GM19397 (cell line): ENCODE measurements at regions not wholly inside any gene's neighbourhood (a gene's known extent, or its start where the extent isn't known, plus 50 kb on each side); places are given as distances from the start of the nearest gene placed in this dataset.
"Not testable (repeated sequence)": the region's sequence is repeated elsewhere in the genome, so short reads cannot be mapped to it uniquely, and the experiment has no call there.

Source experiments
- ATAC-seq: cut with Tn5 transposase; IDR thresholded peaks from one replicate; pipeline ENCODE4 v1.9.1; 2021; ENCODE audit warnings: mild to moderate bottlenecking, moderate library complexity; ENCODE audit not compliant: unreplicated experiment

DNA sequence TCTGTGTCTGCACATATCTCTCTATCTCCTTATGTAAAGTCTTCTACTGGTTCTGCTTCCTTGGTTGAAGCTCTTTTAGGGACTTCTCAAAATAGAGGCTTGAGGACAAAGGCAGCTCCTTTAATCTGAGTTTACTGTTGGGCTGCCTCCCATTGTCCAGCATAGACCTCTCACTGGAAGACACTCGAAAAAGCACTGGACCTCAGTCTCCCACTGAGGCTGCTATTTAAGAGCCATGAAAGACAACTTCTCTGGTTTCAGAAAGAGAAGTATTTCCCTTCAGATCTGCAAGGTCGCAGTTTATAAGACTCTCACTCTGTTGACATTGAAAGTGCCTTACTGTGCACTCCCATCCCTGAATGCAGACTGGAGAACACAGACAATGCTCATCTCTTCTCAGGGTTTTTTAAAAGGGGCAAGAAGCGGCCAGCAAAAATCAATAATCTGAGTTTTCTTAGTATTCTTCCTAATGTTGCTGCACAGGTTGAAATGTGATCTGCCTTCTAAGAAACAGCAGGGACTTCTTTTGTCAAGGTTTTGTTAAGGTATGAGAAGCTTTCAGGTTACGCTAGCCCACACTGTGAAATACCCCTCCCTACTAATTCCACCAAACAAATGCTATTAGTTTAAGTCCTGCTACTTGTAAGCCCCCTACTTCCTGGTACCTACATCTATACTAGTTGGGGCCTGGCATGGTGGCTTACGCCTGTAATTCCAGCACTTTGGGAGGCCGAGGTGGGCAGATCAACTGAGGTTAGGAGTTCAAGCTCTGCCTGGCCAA is 450.0 kb upstream of the SLC10A2 start:
- no peak for ATAC-seq

DNA sequence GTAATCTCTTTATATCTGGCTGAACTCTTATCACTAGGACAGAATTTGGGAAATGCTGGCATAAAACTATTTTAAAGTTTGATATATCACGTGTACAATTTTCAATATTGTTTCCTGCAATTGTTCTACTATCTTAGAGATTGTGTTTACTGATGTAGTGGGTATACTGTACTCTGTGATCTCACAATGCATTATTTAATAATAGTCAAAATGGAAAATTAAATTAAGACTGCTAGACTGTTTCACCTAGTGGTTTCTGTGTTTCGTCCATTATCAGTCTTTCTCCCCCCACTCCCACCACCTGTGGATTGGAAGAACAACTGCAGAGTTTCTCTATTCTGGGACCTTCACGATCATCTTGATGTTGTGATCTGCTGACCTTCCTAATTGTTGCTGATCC is 449.2 kb upstream of the SLC10A2 start:
- ATAC-seq = no peak

DNA sequence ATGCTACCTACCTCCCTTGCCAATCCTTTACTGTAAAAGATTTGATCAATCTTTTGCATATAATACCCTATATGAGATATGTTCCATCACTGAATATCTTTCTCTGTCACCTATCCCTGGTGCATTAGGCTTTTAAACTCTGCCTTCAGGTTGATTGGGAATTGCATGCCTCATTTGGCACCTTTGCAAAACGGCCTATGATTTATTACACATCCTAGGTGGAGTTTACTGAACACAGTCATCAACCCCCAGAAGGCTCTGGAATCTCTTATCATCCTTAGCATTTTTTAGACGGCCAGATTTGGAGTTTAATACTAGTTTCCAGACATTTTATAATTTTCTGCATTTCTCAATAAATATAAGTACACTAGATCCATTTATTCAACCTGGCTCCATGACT is 448.4 kb upstream of the SLC10A2 start:
- no peak for ATAC-seq

DNA sequence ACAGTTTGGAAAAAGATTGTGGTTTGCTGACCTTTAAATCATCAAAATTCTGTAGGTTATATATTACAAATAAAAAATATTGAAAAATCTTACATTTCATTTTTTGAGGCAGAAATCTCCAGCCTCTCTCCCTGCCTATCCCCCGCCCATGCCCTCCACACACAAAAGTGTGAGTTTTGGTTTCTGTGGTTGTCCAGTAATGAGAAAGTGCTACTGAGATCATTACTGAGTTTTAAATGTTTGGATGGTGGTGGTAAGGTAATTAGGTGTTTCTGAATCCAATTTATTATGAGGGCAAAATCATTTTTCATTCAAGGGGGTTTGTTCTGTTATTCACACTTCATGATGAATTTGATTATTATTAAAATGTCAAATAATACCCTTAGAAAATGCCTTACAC is 448.0 kb upstream of the SLC10A2 start:
- ATAC-seq = no peak

DNA sequence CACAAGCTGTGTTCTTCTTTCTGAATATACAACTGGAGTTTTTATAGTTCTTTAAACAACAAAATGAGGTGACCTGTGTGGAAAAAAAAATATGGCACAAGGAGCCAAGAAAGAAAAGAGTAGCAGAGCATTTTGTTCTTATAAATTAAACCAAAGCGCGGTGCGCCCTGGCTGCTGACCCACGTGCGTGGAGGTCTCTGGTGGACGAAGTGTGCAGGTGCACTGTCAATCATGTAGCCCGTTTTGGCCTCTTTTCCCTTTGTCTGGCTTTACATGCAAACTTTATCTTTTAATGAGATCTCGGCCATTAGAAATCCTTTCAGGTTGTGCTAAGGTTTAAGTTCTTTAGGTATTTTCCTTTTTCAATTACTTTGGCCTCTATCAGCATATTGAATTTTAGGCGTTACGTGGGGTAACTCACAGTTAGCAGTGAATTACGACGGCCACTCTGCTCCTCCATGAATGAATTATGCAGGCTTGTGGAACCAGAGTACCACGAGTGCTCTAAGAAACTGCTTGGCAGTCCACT is 443.9 kb upstream of the SLC10A2 start:
- no peak for ATAC-seq

DNA sequence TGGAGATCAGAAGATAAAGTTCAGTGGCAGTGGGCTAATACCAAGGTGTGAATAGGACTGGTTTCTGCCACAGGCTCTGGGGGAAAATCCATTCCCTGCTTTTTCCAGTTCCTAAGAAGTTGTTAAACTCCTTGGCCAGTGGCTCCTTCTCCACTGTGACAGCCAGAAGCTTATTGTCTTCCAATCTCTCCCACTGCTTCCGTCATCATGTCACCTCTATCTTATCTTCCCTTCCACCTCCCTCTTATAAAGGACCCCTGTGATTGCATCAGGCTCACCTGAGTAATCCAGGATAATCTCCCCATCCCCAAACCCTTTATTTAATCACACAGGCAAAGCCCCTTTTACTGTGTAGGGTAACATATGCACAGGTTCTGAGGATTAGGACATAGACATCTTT is 431.2 kb upstream of the SLC10A2 start:
- no peak for ATAC-seq

DNA sequence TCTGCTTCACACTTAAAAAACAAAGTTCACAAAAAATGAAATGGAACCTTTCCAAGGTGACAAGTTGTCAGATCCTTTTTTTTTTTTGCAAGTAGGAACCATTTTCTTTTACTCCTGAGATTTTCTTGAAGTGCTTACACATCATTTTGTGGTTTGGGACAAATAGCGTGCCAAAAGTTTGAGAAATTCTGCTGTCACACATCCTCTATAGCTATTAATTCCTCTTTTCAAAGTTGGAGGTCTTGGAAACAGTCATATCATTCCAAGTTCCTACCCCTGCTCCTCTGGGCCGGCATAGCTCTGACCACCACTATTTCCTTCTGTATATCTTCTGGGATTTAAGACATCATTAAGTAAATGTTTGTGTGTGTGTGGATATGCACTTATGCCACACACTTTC is 421.6 kb upstream of the SLC10A2 start:
- no peak for ATAC-seq

DNA sequence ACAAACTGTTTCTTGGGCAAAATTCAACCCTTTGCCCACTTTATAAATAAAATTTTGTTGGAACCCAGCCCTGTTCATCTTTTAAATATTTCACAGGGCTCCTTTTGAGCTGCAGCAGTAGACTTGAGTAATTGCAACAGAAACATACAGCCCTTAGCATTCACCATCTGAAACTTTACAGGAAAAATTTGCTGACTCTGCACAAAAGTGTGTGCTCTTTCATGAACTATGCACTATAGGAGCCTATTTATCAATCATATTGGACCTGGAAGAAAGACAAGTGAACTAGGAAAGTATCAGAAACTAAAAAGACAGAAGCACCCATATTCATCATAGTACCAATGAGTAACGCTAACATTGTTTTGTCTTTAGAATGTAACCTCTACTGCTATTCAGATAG is 406.9 kb upstream of the SLC10A2 start:
- ATAC-seq = no peak

DNA sequence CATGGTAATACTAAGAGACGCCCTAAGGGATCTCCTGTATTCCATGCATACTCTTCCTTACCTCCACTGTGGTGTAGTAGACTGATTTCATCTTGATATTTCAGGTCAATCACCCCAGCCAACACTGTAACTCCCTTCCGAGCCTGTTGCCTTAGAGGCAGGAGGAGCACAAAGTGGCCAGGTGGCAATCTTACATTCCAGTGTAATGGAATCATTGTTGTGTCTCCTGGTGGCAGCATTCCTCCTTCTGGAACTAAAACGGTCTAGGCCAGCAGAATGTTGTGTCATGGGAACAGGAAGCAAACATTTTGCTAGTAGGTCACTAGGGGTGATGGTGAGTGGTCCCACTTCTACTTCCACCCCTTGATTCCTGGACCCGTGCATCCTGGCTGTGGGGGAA is 405.7 kb upstream of the SLC10A2 start:
- ATAC-seq = no peak

DNA sequence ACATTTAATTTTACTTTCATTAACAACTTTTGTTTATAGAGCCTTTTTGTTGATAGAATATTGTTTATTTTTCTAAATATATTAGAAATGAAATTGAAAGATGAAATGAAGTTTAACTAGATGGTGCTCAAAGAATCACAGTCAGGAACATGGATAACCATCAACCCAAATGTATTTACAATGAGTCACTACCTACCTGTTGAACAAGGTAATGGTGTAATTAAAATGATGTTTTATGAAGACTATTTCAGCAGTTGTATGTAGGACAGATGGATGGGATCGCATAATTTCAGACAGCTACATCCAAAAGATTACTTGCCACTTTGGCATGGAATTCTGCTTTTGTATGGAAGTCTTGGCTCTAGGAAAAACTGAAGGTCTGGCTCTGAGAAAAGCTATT is 403.6 kb upstream of the SLC10A2 start:
- ATAC-seq = no peak

DNA sequence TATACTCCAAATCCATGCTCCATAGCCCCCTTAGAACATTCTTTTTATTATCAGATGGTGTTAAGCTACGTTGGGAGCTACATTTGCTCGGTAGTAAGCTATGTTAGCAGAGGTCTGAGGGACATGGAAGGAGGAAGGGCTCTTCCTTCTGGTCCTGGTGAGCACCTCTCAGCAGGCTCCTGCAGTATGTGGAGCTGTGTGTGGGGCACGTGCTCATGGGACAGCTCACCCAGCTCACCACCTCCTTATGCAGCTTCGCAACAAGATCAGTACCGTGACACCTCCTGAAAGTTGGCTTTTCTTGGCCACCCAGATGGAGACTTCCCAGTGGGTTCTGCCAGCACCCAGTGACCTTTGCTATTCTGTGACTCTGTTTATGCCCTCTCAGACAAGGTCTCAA is 400.5 kb upstream of the SLC10A2 start:
- no peak for ATAC-seq

DNA sequence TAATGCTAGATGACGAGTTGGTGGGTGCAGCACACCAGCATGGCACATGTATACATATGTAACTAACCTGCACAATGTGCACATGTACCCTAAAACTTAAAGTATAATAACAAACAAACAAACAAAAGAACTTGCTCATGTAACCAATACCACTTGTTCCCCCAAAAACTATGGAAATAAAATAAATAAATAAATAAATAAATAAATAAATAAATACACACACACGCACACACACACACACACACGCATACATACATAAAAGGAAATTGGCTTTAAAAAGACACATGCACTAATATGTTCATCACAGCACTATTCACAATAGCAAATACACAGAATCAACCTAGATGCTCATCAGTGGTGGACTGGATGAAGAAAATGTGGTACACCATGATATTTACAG is 394.0 kb upstream of the SLC10A2 start:
- not testable (repeated sequence) for ATAC-seq

DNA sequence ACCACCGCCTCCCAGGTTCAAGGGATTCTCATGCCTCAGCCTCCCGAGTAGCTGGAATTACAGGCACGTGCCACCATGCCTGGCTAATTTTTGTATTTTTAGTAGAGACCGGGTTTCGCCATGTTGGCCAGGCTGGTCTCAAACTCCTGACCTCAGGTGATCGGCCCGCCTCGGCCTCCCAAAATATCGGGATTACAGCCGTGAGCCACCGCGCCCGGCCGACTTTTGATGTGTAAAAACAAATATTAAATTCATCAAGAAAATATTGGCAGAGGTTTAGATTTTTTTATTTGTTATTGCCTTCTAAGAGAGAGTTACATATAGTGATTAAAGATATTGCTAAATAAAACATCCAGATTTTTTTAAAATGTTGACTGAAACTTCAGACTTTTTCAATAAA is 390.8 kb upstream of the SLC10A2 start:
- ATAC-seq = not testable (repeated sequence)

DNA sequence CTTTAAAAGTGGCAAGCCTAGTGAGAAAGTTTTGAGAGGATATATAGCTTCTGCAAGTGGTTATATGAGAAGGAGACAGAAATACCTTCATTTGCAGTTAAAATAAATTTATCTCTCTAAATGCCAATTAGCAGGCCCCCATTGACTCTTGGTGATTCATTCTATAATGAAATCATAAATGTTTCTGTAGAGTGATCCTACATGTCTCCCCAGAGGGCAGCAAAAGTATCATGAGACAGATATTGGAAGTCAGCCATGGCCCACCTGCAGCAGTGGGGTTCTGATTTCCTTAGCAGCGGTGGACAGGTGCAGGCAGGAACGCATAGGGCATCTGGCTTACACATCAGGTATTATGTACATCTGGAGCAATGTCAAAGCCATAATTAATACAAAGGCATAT is 385.4 kb upstream of the SLC10A2 start:
- ATAC-seq = no peak

DNA sequence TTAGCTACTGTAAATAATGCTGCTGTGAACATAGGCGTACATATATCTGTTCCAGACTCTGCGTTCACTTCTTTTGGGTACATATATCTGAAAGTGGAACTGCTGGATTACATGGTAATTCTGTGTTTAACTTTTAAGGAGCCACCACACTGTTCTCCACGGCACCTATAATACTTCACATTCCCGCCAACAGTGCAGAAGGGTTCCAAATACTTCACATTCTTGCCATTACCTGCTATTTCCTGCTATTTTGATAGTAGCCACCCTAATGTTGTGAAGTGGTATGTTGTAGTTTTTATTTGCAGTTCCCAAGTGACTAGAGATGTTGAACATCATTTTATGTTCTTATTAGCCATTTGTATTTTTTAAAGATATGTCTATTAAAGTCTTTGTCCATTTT is 377.4 kb upstream of the SLC10A2 start:
- no peak for ATAC-seq

DNA sequence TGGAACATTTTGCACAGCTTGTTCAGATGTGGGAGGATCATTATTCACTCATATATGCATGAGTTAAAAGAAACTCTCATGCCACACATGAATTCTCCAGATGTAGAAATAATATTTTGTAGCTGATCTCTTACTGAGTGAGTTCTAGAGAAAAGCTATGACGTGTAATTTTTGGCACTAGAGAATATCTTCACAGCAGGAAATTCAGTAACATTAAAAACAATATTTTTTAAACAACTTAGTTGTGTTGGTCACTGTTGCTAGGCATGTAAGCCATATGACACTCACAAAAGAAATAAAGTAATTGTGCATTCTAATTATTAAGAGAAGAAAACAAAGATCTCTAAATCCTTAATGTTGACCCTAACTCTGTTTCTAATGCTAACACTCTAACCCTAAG is 371.4 kb upstream of the SLC10A2 start:
- no peak for ATAC-seq

DNA sequence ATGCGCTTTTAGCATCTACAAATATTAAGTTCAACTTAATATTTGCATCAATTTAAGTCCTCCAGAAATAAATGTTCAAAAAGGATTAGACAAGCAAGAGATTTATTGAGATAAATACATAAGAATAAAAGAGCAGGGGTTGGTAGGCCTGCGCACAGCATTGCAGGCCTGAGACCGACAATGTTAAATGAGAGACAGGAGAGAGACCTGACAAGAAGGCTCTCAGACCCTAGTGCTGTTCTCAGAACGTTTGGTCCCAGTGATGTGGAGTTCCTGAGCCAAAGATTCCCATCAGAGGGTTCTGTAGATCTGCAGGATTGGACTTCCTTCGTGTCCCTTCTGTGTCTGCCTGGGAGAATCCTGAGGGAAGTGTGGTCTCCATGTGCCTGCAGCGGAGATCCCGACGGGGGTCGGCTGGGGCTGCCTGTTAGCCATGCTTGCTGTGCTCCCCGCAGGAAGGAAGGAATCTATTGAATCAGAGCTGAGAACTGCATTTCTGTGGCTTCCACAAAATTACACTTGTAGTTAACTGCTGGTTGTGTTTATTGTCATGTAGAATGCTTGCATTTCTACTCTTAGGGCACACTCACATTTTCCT is 369.9 kb upstream of the SLC10A2 start:
- ATAC-seq = no peak

DNA sequence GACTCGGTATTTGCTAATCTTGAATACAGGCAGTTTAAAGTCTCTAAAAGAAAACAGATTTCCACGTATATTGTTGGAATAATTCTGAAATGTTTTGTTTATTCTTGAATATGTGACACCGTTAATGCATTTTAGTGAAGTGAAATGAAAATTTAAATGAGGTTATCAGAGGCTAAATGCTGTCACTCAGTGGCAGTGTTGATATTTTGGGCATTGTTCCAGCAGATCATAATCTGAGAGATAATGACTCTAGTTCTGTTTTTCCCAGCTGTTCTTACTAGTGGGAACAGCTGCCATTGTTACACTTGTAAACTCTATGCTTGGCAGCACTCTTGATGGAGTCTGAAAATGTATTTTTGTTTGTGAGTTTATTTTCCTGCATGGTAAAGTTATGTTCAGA is 365.6 kb upstream of the SLC10A2 start:
- no peak for ATAC-seq

DNA sequence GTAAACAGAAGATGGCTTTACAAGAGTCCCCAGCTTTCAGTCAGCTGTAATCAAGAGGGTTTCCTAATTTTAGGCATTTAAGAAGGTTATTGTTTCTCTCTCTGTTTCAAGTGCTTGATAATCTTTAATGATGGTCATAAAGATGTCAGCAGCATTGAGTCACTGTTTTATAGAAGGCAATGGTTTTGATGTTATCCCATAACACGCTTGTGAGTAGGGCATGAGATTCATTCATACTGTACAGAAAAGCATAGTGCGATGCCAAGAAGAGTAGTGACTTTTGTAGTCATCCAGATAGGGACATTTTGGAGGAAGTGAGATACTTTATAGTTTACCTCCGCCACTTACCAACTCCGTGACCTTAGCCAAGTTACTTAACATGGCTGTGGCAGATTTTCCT is 364.2 kb upstream of the SLC10A2 start:
- ATAC-seq = no peak

DNA sequence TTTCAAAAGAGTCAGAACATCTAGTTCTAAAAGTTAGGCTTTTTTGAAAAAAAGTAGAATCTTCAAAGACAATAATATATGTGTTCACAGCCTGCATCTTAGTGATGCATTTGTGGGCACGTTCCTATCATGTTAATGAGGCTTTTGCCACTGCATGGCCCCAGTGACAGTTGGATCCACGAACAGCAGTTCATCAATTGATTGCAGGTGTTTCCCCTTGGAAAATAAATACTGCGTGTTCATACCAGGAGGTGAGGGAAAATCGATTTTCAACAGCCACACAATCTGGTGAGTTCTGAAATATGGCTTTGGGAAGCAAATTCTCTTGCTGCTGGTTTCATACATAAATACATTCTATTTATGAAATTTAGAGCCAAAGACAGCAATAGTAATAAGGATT is 343.8 kb upstream of the SLC10A2 start:
- no peak for ATAC-seq

DNA sequence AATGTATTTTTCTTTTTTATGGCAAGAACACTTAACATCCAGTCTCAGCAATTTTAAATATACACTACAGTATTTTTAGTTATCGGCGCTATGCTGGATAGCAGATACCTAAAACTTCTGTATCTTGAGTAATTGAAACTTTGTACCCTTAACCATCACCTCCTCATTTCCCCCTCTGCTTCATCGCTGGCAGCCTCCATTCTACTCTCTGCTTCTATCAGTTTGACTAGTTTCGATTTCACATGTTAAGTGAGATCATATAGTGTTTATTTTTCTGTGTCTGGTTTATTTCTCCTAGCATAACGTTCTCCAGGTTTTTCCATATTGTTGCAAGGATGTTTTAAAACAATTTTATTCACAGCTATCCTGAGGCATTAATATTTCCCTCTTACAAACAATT is 340.8 kb upstream of the SLC10A2 start:
- no peak for ATAC-seq

DNA sequence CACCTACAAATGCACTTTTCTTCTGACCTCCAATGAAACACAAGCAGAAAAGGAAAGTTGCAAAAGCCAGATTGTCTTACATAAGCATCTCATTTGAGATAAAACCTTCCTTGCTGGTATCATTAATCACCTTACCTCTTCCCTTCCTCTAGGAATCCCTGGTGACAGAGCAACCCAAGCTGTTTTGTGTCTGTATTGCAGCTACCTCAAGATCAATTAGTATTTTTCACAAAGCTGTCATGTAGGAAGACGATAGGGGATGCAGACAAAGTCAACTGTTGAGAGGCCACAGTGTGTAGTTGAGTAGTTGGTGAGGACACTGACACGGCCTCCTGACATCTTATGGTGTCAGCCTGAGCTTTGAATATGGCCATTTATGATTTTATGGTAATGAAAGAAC is 339.1 kb upstream of the SLC10A2 start:
- ATAC-seq = no peak

DNA sequence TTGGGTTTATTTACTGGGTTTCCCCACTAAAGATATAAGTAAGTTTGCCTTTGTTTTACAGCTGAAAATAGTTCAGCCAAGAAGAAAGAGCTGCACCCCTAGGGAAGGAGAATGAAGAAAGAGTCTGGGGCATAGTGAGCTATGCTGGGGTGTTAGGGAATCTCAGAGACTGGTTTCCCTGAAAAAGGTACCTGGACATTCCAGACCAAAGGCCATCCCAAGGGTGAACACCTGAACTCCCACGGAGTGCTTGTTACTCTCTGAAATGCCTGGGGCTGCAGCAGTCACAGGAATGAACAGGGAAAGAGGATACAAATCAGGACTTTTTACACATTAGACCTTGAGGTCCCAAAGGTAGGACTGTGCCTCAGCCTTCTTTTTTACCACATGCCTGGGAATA is 337.6 kb upstream of the SLC10A2 start:
- no peak for ATAC-seq
